ENCODE measurements at regions not wholly inside any gene's neighbourhood (a gene's known extent, or its start where the extent isn't known, plus 50 kb on each side); places are given as distances from the start of the nearest gene placed in this dataset.

- TF ChIP-seq CTCF (IDR thresholded peaks at IDR 0.05), result no peak
- TF ChIP-seq POLR2A (IDR thresholded peaks at IDR 0.05), result no peak
Observed at GRCh38 chr6:99129835-99130234, 182.1 kb upstream of the FBXL4 start.

Data from transverse colon (tissue), 3 donors.